SU-DHL-6 (cell line): ENCODE measurements at regions not wholly inside any gene's neighbourhood (a gene's known extent, or its start where the extent isn't known, plus 50 kb on each side); places are given as distances from the start of the nearest gene placed in this dataset.

Experiments
- H2AFZ ChIP-seq: fragments of 200-600 bp; sonication (generic); 2 replicates; pipeline ENCODE4 v1.6.1; 2014; ENCODE audit warnings: low read depth, mild to moderate bottlenecking, moderate library complexity, mixed read lengths, antibody characterized with exemption, low read length; ENCODE audit not compliant: severe bottlenecking
- H3F3A ChIP-seq: fragments of 200-600 bp; shearing (Covaris generic); 2 replicates; pipeline ENCODE4 v1.6.0; 2016; ENCODE audit warnings: antibody characterized with exemption, mild to moderate bottlenecking; ENCODE audit not compliant: insufficient read depth
- H3K27ac ChIP-seq: fragments of 200-600 bp; sonication (generic); 2 replicates; pipeline ENCODE4 v1.5.1; 2016; ENCODE audit warnings: low read depth, mild to moderate bottlenecking, low read length, moderate library complexity, mixed read lengths
- H3K27me3 ChIP-seq: fragments of 200-600 bp; sonication (generic), shearing (Covaris generic); 2 replicates; pipeline ENCODE4 v1.6.0; 2014; ENCODE audit warnings: mild to moderate bottlenecking, low read length
- H3K36me3 ChIP-seq: fragments of 200-600 bp; sonication (generic); 2 replicates; pipeline ENCODE4 v1.6.1; 2014; ENCODE audit warnings: mild to moderate bottlenecking, low read length, mixed read lengths
- H3K4me2 ChIP-seq: fragments of 300-600, 200-600 bp; shearing (Covaris generic), sonication (generic); 2 replicates; pipeline ENCODE4 v1.6.0; 2014; ENCODE audit warnings: low read length, low read depth, mild to moderate bottlenecking; ENCODE audit not compliant: poor library complexity, severe bottlenecking
- H3K4me3 ChIP-seq: fragments of 200-600 bp; sonication (generic); 2 replicates; pipeline ENCODE4 v1.5.1; 2014; ENCODE audit warnings: antibody characterized with exemption, low read length, mild to moderate bottlenecking, mixed read lengths; ENCODE audit not compliant: insufficient read depth, poor library complexity, severe bottlenecking
- H3K79me2 ChIP-seq: fragments of 200-600 bp; sonication (generic); 2 replicates; pipeline ENCODE4 v1.6.1; 2014; ENCODE audit warnings: mild to moderate bottlenecking, low read length, moderate library complexity; ENCODE audit not compliant: insufficient read depth
- H3K9ac ChIP-seq: fragments of 200-600 bp; sonication (generic); 2 replicates; pipeline ENCODE4 v1.7.0; 2014; ENCODE audit warnings: mild to moderate bottlenecking, low read length
- H3K9me2 ChIP-seq: fragments of 200-600 bp; sonication (generic); replicated peaks from 2 replicates; pipeline ENCODE4 v1.6.1; 2014; ENCODE audit warnings: low read length; ENCODE audit not compliant: insufficient read depth
- H3K9me3 ChIP-seq: fragments of 200-600 bp; sonication (generic); 2 replicates; pipeline ENCODE4 v1.6.1; 2014; ENCODE audit warnings: low read length, mixed read lengths; ENCODE audit not compliant: insufficient read depth
- H4K20me1 ChIP-seq: fragments of 200-600 bp; sonication (generic); 2 replicates; pipeline ENCODE4 v1.6.1; 2014; ENCODE audit warnings: low read depth, mild to moderate bottlenecking, antibody characterized with exemption, low read length, moderate library complexity, mixed read lengths
- EZH2phosphoT487 ChIP-seq: fragments of 200-600 bp; sonication (generic), shearing (Covaris generic); conservative IDR thresholded peaks from 2 replicates; pipeline ENCODE4 v1.6.1; 2018; ENCODE audit warnings: mild to moderate bottlenecking, antibody characterized with exemption, low read length, moderate library complexity, mixed read lengths
- TF ChIP-seq, protein P1 (sequence below): fragments of 200-600 bp; sonication (generic); IDR thresholded peaks from one replicate; pipeline ENCODE4 v1.5.1; 2017; ENCODE audit warnings: antibody characterized with exemption, mild to moderate bottlenecking, low read length, moderate library complexity; ENCODE audit not compliant: insufficient read depth, poor library complexity, severe bottlenecking

DNA sequence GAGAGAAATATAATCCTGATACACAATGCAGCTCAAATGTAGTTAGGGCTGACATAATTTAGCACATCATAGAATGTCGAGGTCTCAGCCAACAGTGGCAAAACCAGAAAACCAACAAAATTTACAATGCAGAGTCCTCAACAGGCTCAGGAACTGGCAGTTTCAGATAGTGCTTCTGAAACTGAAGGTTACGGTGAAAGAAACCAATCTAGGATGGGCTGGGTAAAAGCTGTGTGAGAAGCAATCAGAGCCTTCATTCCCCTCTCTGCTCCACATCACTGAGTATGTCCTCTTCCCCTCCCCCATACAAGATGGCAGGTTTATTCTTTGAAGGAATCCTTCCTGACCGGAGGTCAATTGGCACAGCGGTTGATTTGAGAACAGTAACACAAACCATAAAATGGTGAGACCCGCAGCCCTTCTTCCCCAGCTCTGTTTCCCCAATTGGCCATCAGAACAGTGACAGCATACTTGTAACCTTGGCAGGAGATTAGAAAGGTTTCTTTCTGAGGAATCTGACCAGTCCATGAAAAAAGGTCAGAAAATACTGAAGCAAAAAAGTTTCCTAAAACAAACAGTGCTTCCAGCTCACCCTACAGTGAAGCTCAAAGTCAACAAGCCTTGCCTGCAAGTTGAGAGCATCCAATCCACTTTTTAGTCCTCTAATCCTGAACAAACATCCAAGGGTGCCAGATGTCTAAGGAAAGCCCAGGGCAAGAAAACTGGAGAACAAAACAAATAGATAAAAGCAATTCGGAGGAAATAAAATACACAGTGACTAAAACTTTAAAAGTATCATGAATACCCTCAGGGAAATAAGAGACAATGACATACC lies 53.9 kb upstream of the IL6 start:
- no peaks in the 10 kb centered on the region for H3K9me2 ChIP-seq
- H3K9me3 ChIP-seq: no peaks in the 10 kb centered on the region
- H3F3A ChIP-seq: no peaks in the 10 kb centered on the region
- TF ChIP-seq, protein P1, sequence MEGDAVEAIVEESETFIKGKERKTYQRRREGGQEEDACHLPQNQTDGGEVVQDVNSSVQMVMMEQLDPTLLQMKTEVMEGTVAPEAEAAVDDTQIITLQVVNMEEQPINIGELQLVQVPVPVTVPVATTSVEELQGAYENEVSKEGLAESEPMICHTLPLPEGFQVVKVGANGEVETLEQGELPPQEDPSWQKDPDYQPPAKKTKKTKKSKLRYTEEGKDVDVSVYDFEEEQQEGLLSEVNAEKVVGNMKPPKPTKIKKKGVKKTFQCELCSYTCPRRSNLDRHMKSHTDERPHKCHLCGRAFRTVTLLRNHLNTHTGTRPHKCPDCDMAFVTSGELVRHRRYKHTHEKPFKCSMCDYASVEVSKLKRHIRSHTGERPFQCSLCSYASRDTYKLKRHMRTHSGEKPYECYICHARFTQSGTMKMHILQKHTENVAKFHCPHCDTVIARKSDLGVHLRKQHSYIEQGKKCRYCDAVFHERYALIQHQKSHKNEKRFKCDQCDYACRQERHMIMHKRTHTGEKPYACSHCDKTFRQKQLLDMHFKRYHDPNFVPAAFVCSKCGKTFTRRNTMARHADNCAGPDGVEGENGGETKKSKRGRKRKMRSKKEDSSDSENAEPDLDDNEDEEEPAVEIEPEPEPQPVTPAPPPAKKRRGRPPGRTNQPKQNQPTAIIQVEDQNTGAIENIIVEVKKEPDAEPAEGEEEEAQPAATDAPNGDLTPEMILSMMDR: no peak
- no peak for TF ChIP-seq EZH2phosphoT487
- H3K4me3 ChIP-seq: no peak overlapping the region
- H3K27me3 ChIP-seq: no peaks in the 10 kb centered on the region
- no peaks in the 10 kb centered on the region for H3K36me3 ChIP-seq
- H3K27ac ChIP-seq: no peak overlapping the region
- H2AFZ ChIP-seq: no peak overlapping the region
- H4K20me1 ChIP-seq: no peaks in the 10 kb centered on the region
- no peak overlapping the region for H3K9ac ChIP-seq
- no peak overlapping the region for H3K4me2 ChIP-seq
- H3K79me2 ChIP-seq: no peaks in the 10 kb centered on the region

DNA sequence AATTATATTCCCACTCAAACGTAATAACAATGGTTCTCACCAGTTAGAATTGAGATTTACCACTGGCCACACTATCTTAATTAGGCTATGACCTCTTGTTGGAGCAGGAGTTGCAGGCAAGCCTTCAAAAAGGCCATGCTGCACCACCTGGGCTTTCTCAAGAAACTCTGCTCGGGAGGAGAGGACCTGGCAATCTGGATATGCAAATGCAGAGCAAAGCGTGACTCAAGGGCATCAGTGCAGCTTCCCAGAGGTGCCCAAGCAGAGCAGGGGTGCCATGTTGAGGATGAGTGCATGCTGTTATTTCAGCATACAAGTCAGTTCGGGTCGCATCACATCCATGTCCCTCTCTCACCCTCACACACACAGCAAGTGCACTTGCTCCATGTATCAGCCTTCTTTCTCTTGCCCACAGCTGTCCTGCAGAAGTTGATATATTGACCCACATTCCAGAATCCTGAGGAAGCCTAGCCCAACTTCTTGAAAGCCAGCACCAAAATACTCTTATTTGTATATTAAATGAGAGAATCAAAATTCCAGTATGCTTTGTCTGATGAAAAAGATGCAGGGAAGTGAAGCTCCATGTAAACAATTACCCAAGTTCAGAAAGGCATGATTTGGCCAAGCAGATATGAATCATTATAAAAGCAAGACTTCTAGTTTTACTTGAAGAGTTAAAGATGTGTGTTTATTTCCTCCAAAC lies 55.7 kb upstream of the IL6 start:
- no peaks in the 10 kb centered on the region for H3K9me2 ChIP-seq
- H3K4me2 ChIP-seq: no peak overlapping the region
- no peak overlapping the region for H3K9ac ChIP-seq

DNA sequence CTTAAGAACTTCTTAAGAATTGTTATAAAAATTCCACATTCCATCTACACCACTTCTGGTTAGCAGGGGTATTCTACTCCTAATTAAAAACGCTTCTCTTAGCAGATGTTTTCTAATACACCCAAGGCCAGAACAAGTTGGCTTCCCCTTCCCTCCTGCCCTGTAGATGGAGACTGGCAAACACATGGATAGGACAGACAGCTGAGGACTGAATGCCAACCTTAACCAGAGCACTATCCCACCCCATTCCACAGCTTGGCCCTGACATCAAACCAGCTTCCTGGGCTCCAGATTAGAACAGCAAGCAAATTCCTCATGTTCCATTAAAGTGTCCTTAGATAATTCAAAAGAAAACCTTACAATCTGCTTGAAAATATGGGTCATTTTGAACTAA lies 56.6 kb upstream of the IL6 start:
- Histone ChIP-seq H3K79me2 (no peaks in the 10 kb centered on the region), H4K20me1 (no peaks in the 10 kb centered on the region), H3K36me3 (no peaks in the 10 kb centered on the region), H3K4me2 (no peak overlapping the region), H2AFZ (no peak overlapping the region), H3K9me2 (no peaks in the 10 kb centered on the region), H3K9ac (no peak overlapping the region), H3K4me3 (no peak overlapping the region), H3K9me3 (no peaks in the 10 kb centered on the region), H3F3A (no peaks in the 10 kb centered on the region), H3K27ac (no peak overlapping the region), H3K27me3 (no peaks in the 10 kb centered on the region)
- TF ChIP-seq, protein P1: no peak
- no peak for TF ChIP-seq EZH2phosphoT487

More for the DNA sequence above, 55.7 kb upstream of the IL6 start:
- no peaks in the 10 kb centered on the region for H3F3A ChIP-seq
- no peak for TF ChIP-seq EZH2phosphoT487
- TF ChIP-seq, protein P1: no peak
- H4K20me1 ChIP-seq: no peaks in the 10 kb centered on the region
- H3K79me2 ChIP-seq: no peaks in the 10 kb centered on the region
- no peak overlapping the region for H2AFZ ChIP-seq
- H3K9me3 ChIP-seq: no peaks in the 10 kb centered on the region
- no peaks in the 10 kb centered on the region for H3K27me3 ChIP-seq
- no peaks in the 10 kb centered on the region for H3K36me3 ChIP-seq
- H3K27ac ChIP-seq: no peak overlapping the region
- H3K4me3 ChIP-seq: no peak overlapping the region
